ENCODE measurements at regions not wholly inside any gene's neighbourhood (a gene's known extent, or its start where the extent isn't known, plus 50 kb on each side); places are given as distances from the start of the nearest gene placed in this dataset.
A peak's percentile ranks its signal among the peaks of the same experiment; 100 is the strongest.

- no peak for DNase-seq (ENCODE audit: low spot score)
Observed at GRCh38 chr3:64464955-64465354, 222.8 kb downstream of the ADAMTS9 start.

- DNase-seq (ENCODE audit: low spot score), result peak; percentile 80
Observed at GRCh38 chr3:64463981-64464380, 223.8 kb downstream of the ADAMTS9 start.

- no peak for DNase-seq (ENCODE audit: low spot score)
Observed at GRCh38 chr3:64462203-64462602, 225.6 kb downstream of the ADAMTS9 start.

GRCh38 chr3:64460877-64461276 lies 226.9 kb downstream of the ADAMTS9 start:
- no peak for DNase-seq (ENCODE audit: low spot score)

- no peak for DNase-seq (ENCODE audit: low spot score)
Observed at GRCh38 chr3:64460141-64460730, 227.6 kb downstream of the ADAMTS9 start.

GRCh38 chr3:64459711-64460110 lies 228.1 kb downstream of the ADAMTS9 start:
- no peak for DNase-seq (ENCODE audit: low spot score)

- no peak for DNase-seq (ENCODE audit: low spot score)
Observed at GRCh38 chr3:64457811-64458210, 230.0 kb downstream of the ADAMTS9 start.

GRCh38 chr3:64456674-64457073 lies 231.1 kb downstream of the ADAMTS9 start:
- no peak for DNase-seq (ENCODE audit: low spot score)

GRCh38 chr3:64455351-64455750 lies 230.1 kb upstream of the PRICKLE2 start:
- no peak for DNase-seq (ENCODE audit: low spot score)

GRCh38 chr3:64454768-64455167 lies 229.5 kb upstream of the PRICKLE2 start:
- no peak for DNase-seq (ENCODE audit: low spot score)

GRCh38 chr3:64454179-64454578 lies 228.9 kb upstream of the PRICKLE2 start:
- no peak for DNase-seq (ENCODE audit: low spot score)

- DNase-seq (ENCODE audit: low spot score), result no peak
Observed at GRCh38 chr3:64451283-64452012, 226.2 kb upstream of the PRICKLE2 start.

GRCh38 chr3:64450396-64450956 lies 225.2 kb upstream of the PRICKLE2 start:
- no peak for DNase-seq (ENCODE audit: low spot score)

GRCh38 chr3:64449026-64449425 lies 223.8 kb upstream of the PRICKLE2 start:
- no peak for DNase-seq (ENCODE audit: low spot score)

- no peak for DNase-seq (ENCODE audit: low spot score)
Observed at GRCh38 chr3:64445944-64446300, 220.7 kb upstream of the PRICKLE2 start.

GRCh38 chr3:64445109-64445943 lies 220.1 kb upstream of the PRICKLE2 start:
- DNase-seq (ENCODE audit: low spot score), result no peak

GRCh38 chr3:64444490-64445108 lies 219.3 kb upstream of the PRICKLE2 start:
- no peak for DNase-seq (ENCODE audit: low spot score)

GRCh38 chr3:64443546-64444381 lies 218.5 kb upstream of the PRICKLE2 start:
- no peak for DNase-seq (ENCODE audit: low spot score)

- DNase-seq (ENCODE audit: low spot score), result no peak
Observed at GRCh38 chr3:64441861-64442260, 216.6 kb upstream of the PRICKLE2 start.

- DNase-seq (ENCODE audit: low spot score), result peak; percentile 22
Observed at GRCh38 chr3:64440498-64440897, 215.2 kb upstream of the PRICKLE2 start.

GRCh38 chr3:64438812-64439211 lies 213.5 kb upstream of the PRICKLE2 start:
- DNase-seq (ENCODE audit: low spot score), result peak; percentile 70
